Activated B cell treated with CpG ODN at 0.5 μM for 24 hours (primary cell): ENCODE measurements at regions not wholly inside any gene's neighbourhood (a gene's known extent, or its start where the extent isn't known, plus 50 kb on each side); places are given as distances from the start of the nearest gene placed in this dataset.

Experiments
- ATAC-seq: fragments of 200-7000 bp; cut with Tn5 transposase; one replicate; pipeline ENCODE4 v1.10.0; 2021; ENCODE audit warnings: low read depth, mild to moderate bottlenecking, moderate library complexity
- CTCF ChIA-PET: fragments of 350-600 bp; sonication (Branson Sonifier 250); formaldehyde crosslinking; loops from one replicate; lab custom pipeline; 2021; ENCODE audit warnings: antibody characterized with exemption; lab: Charles Lee
- POLR2A ChIA-PET: fragments of 350-600 bp; sonication (Branson Sonifier 250); formaldehyde crosslinking; loops from one replicate; lab custom pipeline; 2021; ENCODE audit warnings: antibody characterized with exemption; lab: Charles Lee
- DNase-seq: peaks from one replicate; pipeline ENCODE4 v3.0.0; 2022
- H3K27ac Mint-ChIP-seq: one replicate; pipeline ENCODE4 v1.8.0; 2020; ENCODE audit warnings: mixed read lengths
- H3K27me3 Mint-ChIP-seq: one replicate; pipeline ENCODE4 v1.8.0; 2021; ENCODE audit warnings: mixed read lengths
- H3K36me3 Mint-ChIP-seq: one replicate; pipeline ENCODE4 v1.8.0; 2021; ENCODE audit warnings: low read depth, mixed read lengths
- H3K4me1 Mint-ChIP-seq: one replicate; pipeline ENCODE4 v1.8.0; 2021; ENCODE audit warnings: mixed read lengths
- H3K4me3 Mint-ChIP-seq: one replicate; pipeline ENCODE4 v1.8.0; 2020; ENCODE audit warnings: mild to moderate bottlenecking, mixed read lengths
- H3K9me3 Mint-ChIP-seq: one replicate; pipeline ENCODE4 v1.8.0; 2020; ENCODE audit warnings: mixed read lengths
- intact Hi-C: fragments of 100-400 bp; cut with micrococcal nuclease; formaldehyde crosslinking; loops from one replicate; pipeline ENCODE4 v1.15.1; 2024
- TF ChIP-seq, protein P1 (sequence below): fragments of 200-600 bp; IDR thresholded peaks from one replicate; pipeline ENCODE4 v1.8.0; 2022; ENCODE audit warnings: antibody characterized with exemption, mild to moderate bottlenecking

DNA sequence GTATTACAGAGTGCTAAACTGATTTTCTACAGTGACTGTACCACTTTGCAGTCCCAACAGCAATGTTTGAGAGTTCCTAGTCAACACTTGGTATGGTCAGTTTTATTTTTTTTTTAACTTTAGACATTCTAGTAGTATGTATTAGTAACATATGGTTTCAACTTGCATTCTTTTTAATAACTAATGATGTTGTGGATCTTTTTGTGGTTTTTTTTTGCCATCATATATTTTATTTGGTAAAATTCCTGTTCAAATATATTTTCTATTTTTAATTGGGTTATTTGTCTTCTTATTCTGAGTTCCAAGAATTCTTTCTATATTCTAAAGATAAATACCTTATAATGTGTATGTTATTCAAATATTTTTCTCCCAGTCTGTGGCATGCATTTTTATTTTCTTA, 189.4 kb upstream of the ECI2 start:
- no peak overlapping the region for H3K4me3 Mint-ChIP-seq
- ChIA-PET POLR2A (no interaction called here), CTCF (no interaction called here)
- TF ChIP-seq, protein P1, sequence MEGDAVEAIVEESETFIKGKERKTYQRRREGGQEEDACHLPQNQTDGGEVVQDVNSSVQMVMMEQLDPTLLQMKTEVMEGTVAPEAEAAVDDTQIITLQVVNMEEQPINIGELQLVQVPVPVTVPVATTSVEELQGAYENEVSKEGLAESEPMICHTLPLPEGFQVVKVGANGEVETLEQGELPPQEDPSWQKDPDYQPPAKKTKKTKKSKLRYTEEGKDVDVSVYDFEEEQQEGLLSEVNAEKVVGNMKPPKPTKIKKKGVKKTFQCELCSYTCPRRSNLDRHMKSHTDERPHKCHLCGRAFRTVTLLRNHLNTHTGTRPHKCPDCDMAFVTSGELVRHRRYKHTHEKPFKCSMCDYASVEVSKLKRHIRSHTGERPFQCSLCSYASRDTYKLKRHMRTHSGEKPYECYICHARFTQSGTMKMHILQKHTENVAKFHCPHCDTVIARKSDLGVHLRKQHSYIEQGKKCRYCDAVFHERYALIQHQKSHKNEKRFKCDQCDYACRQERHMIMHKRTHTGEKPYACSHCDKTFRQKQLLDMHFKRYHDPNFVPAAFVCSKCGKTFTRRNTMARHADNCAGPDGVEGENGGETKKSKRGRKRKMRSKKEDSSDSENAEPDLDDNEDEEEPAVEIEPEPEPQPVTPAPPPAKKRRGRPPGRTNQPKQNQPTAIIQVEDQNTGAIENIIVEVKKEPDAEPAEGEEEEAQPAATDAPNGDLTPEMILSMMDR: no peak
- H3K4me1 Mint-ChIP-seq: no peaks in the 10 kb centered on the region
- DNase-seq: no peak
- intact Hi-C loops: no loop called here
- ATAC-seq: no peak
- H3K36me3 Mint-ChIP-seq: no peaks in the 10 kb centered on the region
- H3K27ac Mint-ChIP-seq: no peak overlapping the region
- no peaks in the 10 kb centered on the region for H3K9me3 Mint-ChIP-seq
- H3K27me3 Mint-ChIP-seq: peaks cover 7% of the 10 kb centered on the region

DNA sequence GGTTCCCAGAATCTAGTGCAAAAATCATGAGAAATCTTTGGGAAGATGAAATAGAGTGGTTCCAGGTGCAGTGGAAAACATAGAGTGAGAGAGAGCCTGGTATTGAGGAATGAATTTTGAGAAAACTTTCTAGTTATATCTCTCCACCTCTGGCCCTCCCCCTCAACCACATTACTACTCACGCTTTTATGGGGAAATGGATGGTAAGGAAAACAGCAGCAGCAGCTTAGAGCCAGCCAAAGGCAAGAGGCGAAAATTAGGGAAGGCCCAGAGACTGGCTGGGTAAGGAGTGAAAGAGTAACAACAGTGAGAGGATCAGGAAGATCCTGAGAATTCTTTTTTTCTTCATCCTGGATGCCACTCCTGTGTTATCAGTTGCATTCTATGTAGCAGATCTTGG, 187.9 kb upstream of the ECI2 start:
- CTCF ChIA-PET: no interaction called here
- ATAC-seq (no peak), DNase-seq (no peak)
- Mint-ChIP-seq H3K4me3 (no peak overlapping the region), H3K9me3 (no peaks in the 10 kb centered on the region), H3K27ac (no peak overlapping the region), H3K4me1 (peaks cover 5% of the 10 kb centered on the region), H3K27me3 (peaks cover 7% of the 10 kb centered on the region), H3K36me3 (no peaks in the 10 kb centered on the region)
- intact Hi-C loops: no loop called here
- POLR2A ChIA-PET: no interaction called here
- TF ChIP-seq, protein P1: no peak

DNA sequence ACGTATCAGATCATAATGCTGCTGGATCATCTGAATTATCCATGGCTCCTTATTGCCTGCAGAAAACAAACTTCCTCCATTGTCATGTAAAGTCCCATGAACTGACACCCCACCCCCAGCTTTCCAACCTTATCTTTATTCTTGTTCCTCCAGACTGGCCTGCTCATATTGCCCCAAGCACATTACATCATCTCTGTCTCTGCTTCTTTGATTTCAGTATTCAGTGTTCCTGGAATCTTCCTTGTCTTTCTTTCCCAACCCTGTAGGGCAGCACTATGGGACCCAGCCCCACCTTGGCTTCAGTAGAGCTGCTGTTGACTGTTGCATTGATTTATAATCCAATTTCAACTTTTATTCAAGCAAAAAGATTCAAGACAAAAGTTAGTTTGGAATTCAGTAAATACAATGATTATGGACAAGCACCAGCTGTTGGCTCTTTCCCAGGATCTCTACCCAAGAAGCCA, 187.5 kb upstream of the ECI2 start:
- Mint-ChIP-seq H3K4me1 (peaks cover 10% of the 10 kb centered on the region), H3K36me3 (no peaks in the 10 kb centered on the region), H3K9me3 (no peaks in the 10 kb centered on the region), H3K4me3 (no peak overlapping the region), H3K27ac (no peak overlapping the region), H3K27me3 (peaks cover 7% of the 10 kb centered on the region)
- TF ChIP-seq, protein P1: no peak
- POLR2A ChIA-PET: no interaction called here
- DNase-seq (no peak), ATAC-seq (no peak)
- CTCF ChIA-PET: no interaction called here
- intact Hi-C loops: no loop called here

DNA sequence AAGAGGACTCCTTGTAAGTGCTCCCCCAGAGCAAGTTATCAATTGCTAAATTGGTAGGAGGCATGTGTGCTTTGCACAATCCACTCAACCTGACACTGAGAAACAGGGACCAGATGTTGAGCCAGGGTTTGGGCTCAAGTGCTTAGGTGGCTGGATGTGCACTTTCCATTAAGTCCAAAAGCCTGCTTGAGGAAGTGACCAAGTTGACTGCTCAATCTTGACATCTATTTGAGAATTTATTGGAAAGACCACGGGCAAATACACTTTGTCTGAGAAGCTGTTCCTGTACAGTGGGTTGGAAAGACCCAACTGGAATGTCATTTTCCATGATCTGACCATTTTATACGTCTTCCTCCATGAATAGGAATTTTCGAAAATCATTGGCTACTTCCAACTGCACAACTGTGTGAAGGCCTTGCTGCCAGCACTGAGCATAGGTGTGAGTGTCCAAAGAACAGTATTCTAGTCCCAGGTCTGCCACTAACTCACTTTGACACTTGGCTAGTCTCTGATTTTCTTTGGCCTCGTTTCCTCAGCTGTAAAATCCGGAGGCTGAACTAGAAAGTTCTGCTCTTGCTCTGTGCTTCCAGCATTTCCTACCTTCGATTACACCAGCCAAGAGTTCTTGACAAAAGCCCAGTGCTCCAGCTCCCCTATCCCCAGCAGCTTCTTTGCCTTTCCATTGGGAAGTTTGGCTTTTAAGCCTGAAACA, 186.9 kb upstream of the ECI2 start:
- Mint-ChIP-seq H3K27ac (no peak overlapping the region), H3K4me3 (no peak overlapping the region), H3K36me3 (no peaks in the 10 kb centered on the region), H3K27me3 (peaks cover 7% of the 10 kb centered on the region), H3K4me1 (peaks cover 15% of the 10 kb centered on the region), H3K9me3 (no peaks in the 10 kb centered on the region)
- ATAC-seq (no peak), DNase-seq (no peak)
- POLR2A ChIA-PET: no interaction called here
- TF ChIP-seq, protein P1: no peak
- intact Hi-C loops: no loop called here
- CTCF ChIA-PET: no interaction called here

DNA sequence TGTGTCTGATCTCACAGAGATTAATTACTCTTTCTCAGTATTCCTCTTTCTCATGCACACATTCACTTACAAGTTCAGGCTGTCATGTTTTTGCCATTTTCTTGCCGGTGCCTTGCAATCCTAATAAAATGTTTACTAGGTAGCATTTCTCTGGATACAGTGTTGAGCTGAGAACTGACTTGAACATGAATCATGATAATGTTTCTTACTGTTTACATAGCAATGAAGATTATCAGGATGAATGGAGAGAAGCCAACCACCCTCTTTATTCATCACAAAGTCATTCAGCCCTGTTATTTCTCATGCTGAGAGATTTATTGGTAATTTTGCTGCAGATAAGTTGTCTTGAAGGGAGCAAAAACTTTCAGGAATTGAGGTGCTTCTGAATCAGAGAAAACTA, 185.5 kb upstream of the ECI2 start:
- TF ChIP-seq, protein P1: no peak
- H3K9me3 Mint-ChIP-seq: no peaks in the 10 kb centered on the region
- H3K27me3 Mint-ChIP-seq: peaks cover 3% of the 10 kb centered on the region
- intact Hi-C loops: no loop called here
- no peaks in the 10 kb centered on the region for H3K36me3 Mint-ChIP-seq
- POLR2A ChIA-PET: no interaction called here
- no peak overlapping the region for H3K4me3 Mint-ChIP-seq
- no peak for DNase-seq
- no peak for ATAC-seq
- no peak overlapping the region for H3K27ac Mint-ChIP-seq
- CTCF ChIA-PET: no interaction called here
- peaks cover 24% of the 10 kb centered on the region for H3K4me1 Mint-ChIP-seq
